ENCODE measurements at regions not wholly inside any gene's neighbourhood (a gene's known extent, or its start where the extent isn't known, plus 50 kb on each side); places are given as distances from the start of the nearest gene placed in this dataset.

- no peak for TF ChIP-seq POLR2A (IDR thresholded peaks at IDR 0.05)
- TF ChIP-seq, protein P1, sequence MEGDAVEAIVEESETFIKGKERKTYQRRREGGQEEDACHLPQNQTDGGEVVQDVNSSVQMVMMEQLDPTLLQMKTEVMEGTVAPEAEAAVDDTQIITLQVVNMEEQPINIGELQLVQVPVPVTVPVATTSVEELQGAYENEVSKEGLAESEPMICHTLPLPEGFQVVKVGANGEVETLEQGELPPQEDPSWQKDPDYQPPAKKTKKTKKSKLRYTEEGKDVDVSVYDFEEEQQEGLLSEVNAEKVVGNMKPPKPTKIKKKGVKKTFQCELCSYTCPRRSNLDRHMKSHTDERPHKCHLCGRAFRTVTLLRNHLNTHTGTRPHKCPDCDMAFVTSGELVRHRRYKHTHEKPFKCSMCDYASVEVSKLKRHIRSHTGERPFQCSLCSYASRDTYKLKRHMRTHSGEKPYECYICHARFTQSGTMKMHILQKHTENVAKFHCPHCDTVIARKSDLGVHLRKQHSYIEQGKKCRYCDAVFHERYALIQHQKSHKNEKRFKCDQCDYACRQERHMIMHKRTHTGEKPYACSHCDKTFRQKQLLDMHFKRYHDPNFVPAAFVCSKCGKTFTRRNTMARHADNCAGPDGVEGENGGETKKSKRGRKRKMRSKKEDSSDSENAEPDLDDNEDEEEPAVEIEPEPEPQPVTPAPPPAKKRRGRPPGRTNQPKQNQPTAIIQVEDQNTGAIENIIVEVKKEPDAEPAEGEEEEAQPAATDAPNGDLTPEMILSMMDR (IDR thresholded peaks at IDR 0.05), result no peak
These were observed 167.4 kb upstream of the HMGA2 start for GRCh38 chr12:65656891-65657351.
